WTC11 (cell line): ENCODE measurements at regions not wholly inside any gene's neighbourhood (a gene's known extent, or its start where the extent isn't known, plus 50 kb on each side); places are given as distances from the start of the nearest gene placed in this dataset.

Experiments used
- ATAC-seq: fragments of 200-7000 bp; cut with Tn5 transposase; 2 replicates; pipeline ENCODE4 v1.10.0; 2021; ENCODE audit warnings: mild to moderate bottlenecking, moderate library complexity
- CTCF ChIA-PET: fragments of 300-600 bp; sonication (Branson Sonifier 250); formaldehyde crosslinking; loops from one replicate; lab custom pipeline; 2021; ENCODE audit warnings: antibody characterized with exemption; lab: Charles Lee
- POLR2A ChIA-PET: fragments of 350-600 bp; sonication (Branson Sonifier 250); formaldehyde crosslinking; loops from one replicate; lab custom pipeline; 2021; ENCODE audit warnings: antibody characterized with exemption; lab: Charles Lee
- DNase-seq: peaks from one replicate; pipeline ENCODE4 v3.0.0; 2021; ENCODE audit warnings: low spot score
- H3K27ac Mint-ChIP-seq: 2 replicates; pipeline ENCODE4 v1.8.0; 2021; ENCODE audit warnings: mixed read lengths
- H3K27me3 Mint-ChIP-seq: 2 replicates; pipeline ENCODE4 v1.8.0; 2021; ENCODE audit warnings: low read depth, mild to moderate bottlenecking, moderate library complexity, mixed read lengths
- H3K36me3 Mint-ChIP-seq: 2 replicates; pipeline ENCODE4 v1.8.0; 2021; ENCODE audit warnings: mixed read lengths
- H3K4me1 Mint-ChIP-seq: 2 replicates; pipeline ENCODE4 v1.8.0; 2022; ENCODE audit warnings: mixed read lengths
- H3K4me3 Mint-ChIP-seq: 2 replicates; pipeline ENCODE4 v1.8.0; 2021; ENCODE audit warnings: mild to moderate bottlenecking, moderate library complexity, mixed read lengths
- H3K9me3 Mint-ChIP-seq: 2 replicates; pipeline ENCODE4 v1.8.0; 2021; ENCODE audit warnings: mixed read lengths
- ATF6 ChIP-seq: sonication (generic); formaldehyde crosslinking; IDR thresholded peaks from 2 replicates; pipeline ENCODE4 v1.8.1; 2023; ENCODE audit warnings: mild to moderate bottlenecking, missing genetic modification reagents
- CREM ChIP-seq: sonication (generic); formaldehyde crosslinking; IDR thresholded peaks from 2 replicates; pipeline ENCODE4 v1.8.1; 2022; ENCODE audit warnings: mild to moderate bottlenecking, missing genetic modification reagents, moderate library complexity
- E2F4 ChIP-seq: sonication (generic); formaldehyde crosslinking; IDR thresholded peaks from 2 replicates; pipeline ENCODE4 v1.8.1; 2022; ENCODE audit warnings: low read depth, mild to moderate bottlenecking, moderate library complexity, missing genetic modification reagents, borderline replicate concordance
- ERG ChIP-seq: fragments of 250-450 bp; sonication (Bioruptor Pico); IDR thresholded peaks from 2 replicates; pipeline ENCODE4 v1.8.0; 2021; ENCODE audit warnings: mild to moderate bottlenecking
- FOXJ3 ChIP-seq: sonication (generic); formaldehyde crosslinking; IDR thresholded peaks from 2 replicates; pipeline ENCODE4 v1.9.0; 2021; ENCODE audit warnings: missing genetic modification reagents, mild to moderate bottlenecking, borderline replicate concordance
- HMGA2 ChIP-seq: fragments of 250-450 bp; sonication (Bioruptor Pico); IDR thresholded peaks from 2 replicates; pipeline ENCODE4 v1.4.0; 2021; ENCODE audit warnings: mild to moderate bottlenecking, moderate library complexity
- IRF2 ChIP-seq: sonication (generic); formaldehyde crosslinking; IDR thresholded peaks from 2 replicates; pipeline ENCODE4 v1.8.0; 2022; ENCODE audit warnings: low read depth, missing genetic modification reagents, borderline replicate concordance
- JAZF1 ChIP-seq: fragments of 250-450 bp; sonication (Bioruptor Pico); IDR thresholded peaks from 2 replicates; pipeline ENCODE4 v1.9.0; 2021; ENCODE audit warnings: moderate library complexity, mild to moderate bottlenecking, inconsistent platforms
- MYBL2 ChIP-seq: sonication (generic); formaldehyde crosslinking; IDR thresholded peaks from 2 replicates; pipeline ENCODE4 v1.8.1; 2023; ENCODE audit warnings: mild to moderate bottlenecking, moderate library complexity, missing genetic modification reagents
- NFATC4 ChIP-seq: fragments of 250-450 bp; sonication (Bioruptor Pico); IDR thresholded peaks from 2 replicates; pipeline ENCODE4 v1.9.0; 2021; ENCODE audit warnings: mild to moderate bottlenecking
- NR2C2 ChIP-seq: sonication (generic); formaldehyde crosslinking; IDR thresholded peaks from 2 replicates; pipeline ENCODE4 v1.8.0; 2022; ENCODE audit warnings: mild to moderate bottlenecking, missing genetic modification reagents
- SMAD3 ChIP-seq: sonication (generic); formaldehyde crosslinking; IDR thresholded peaks from 2 replicates; pipeline ENCODE4 v1.8.0; 2022; ENCODE audit warnings: missing genetic modification reagents, mild to moderate bottlenecking, borderline replicate concordance
- SOX15 ChIP-seq: fragments of 250-450 bp; sonication (Bioruptor Pico); IDR thresholded peaks from 2 replicates; pipeline ENCODE4 v1.9.0; 2021; ENCODE audit warnings: mild to moderate bottlenecking
- TCF7 ChIP-seq: sonication (generic); formaldehyde crosslinking; IDR thresholded peaks from 2 replicates; pipeline ENCODE4 v1.8.0; 2022; ENCODE audit warnings: mild to moderate bottlenecking, low read depth, missing genetic modification reagents, moderate library complexity
- USF1 ChIP-seq: sonication (generic); formaldehyde crosslinking; IDR thresholded peaks from 2 replicates; pipeline ENCODE4 v1.8.0; 2022; ENCODE audit warnings: mild to moderate bottlenecking, missing genetic modification reagents
- ZNF396 ChIP-seq: fragments of 250-450 bp; sonication (Bioruptor Pico); IDR thresholded peaks from 2 replicates; pipeline ENCODE4 v1.8.0; 2021; ENCODE audit warnings: mild to moderate bottlenecking, moderate library complexity, borderline replicate concordance
- TF ChIP-seq, protein P1 (sequence below): sonication (generic); formaldehyde crosslinking; IDR thresholded peaks from 2 replicates; pipeline ENCODE4 v1.8.1; 2023; ENCODE audit warnings: mild to moderate bottlenecking, missing genetic modification reagents
- TF ChIP-seq, protein P2 (sequence below): fragments of 250-450 bp; sonication (Bioruptor Pico); IDR thresholded peaks from 2 replicates; pipeline ENCODE4 v1.9.0; 2021; ENCODE audit warnings: moderate library complexity, mild to moderate bottlenecking, inconsistent platforms, borderline replicate concordance
- TF ChIP-seq, protein P3 (sequence below): sonication (generic); formaldehyde crosslinking; IDR thresholded peaks from 2 replicates; pipeline ENCODE4 v1.8.1; 2022; ENCODE audit warnings: low read depth, missing genetic modification reagents, borderline replicate concordance

DNA sequence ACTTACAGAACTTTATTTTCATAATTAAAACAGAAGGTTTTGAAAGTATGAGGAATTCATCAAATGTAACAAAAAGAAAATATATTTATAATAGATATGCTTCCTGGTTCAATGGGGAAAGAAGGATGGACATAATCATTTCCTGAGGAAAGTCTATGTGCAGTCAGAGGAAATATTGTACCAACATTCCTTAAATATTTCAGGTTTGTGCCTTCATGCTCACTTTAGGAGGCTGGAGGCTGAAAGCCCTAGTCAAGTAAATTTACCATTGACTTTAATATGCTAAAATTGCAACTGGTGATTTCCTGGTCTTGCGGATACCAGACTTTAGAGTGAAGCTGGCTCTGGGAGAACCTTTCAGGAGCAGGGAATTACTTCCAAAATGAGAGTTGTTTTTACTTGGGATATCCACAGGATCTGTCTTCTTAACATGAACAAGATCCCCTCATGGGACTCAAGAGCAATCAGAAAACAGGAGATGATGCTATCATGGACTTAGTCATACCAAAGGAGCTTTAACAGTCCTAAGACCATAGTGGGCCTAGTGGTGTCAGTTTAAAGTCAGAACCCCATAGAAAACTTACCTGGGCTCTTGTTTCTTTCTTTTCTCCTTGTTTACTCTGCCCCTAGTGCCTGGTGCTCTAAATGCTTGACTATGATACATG lies 762.8 kb upstream of the GRAMD2B start (continued):
- TF ChIP-seq USF1 (CRISPR knock-in tag) (no peak), SOX15 (no peak), TCF7 (CRISPR knock-in tag) (no peak), HMGA2 (CRISPR knock-in tag) (no peak), IRF2 (CRISPR knock-in tag) (no peak), E2F4 (CRISPR knock-in tag) (no peak), CREM (CRISPR knock-in tag) (no peak)
- TF ChIP-seq, protein P1, sequence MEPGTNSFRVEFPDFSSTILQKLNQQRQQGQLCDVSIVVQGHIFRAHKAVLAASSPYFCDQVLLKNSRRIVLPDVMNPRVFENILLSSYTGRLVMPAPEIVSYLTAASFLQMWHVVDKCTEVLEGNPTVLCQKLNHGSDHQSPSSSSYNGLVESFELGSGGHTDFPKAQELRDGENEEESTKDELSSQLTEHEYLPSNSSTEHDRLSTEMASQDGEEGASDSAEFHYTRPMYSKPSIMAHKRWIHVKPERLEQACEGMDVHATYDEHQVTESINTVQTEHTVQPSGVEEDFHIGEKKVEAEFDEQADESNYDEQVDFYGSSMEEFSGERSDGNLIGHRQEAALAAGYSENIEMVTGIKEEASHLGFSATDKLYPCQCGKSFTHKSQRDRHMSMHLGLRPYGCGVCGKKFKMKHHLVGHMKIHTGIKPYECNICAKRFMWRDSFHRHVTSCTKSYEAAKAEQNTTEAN (CRISPR knock-in tag) = no peak
- TF ChIP-seq, protein P2, sequence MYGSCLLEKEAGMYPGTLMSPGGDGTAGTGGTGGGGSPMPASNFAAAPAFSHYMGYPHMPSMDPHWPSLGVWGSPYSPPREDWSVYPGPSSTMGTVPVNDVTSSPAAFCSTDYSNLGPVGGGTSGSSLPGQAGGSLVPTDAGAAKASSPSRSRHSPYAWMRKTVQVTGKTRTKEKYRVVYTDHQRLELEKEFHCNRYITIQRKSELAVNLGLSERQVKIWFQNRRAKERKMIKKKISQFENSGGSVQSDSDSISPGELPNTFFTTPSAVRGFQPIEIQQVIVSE (CRISPR knock-in tag) = no peak

GRCh38 chr5:125661584-125661983 lies 761.6 kb upstream of the GRAMD2B start:
- no peak overlapping the region for H3K27ac Mint-ChIP-seq
- CTCF ChIA-PET = no interaction called here
- TF ChIP-seq SOX15 (no peak), NR2C2 (CRISPR knock-in tag) (no peak), FOXJ3 (CRISPR knock-in tag) (no peak), NFATC4 (CRISPR knock-in tag) (no peak), MYBL2 (CRISPR knock-in tag) (no peak), ERG (CRISPR knock-in tag) (no peak), ATF6 (no peak), JAZF1 (CRISPR knock-in tag) (no peak)
- TF ChIP-seq, all 79 proteins: peak for 0
- no peak overlapping the region for H3K4me3 Mint-ChIP-seq
- no peaks in the 10 kb centered on the region for H3K27me3 Mint-ChIP-seq
- peaks cover 11% of the 10 kb centered on the region for H3K36me3 Mint-ChIP-seq
- peaks cover 21% of the 10 kb centered on the region for H3K4me1 Mint-ChIP-seq
- H3K9me3 Mint-ChIP-seq = peaks cover 20% of the 10 kb centered on the region
- DNase-seq (no peak), ATAC-seq (no peak)
- POLR2A ChIA-PET = no interaction called here

GRCh38 chr5:125668884-125669283 lies 754.3 kb upstream of the GRAMD2B start:
- peaks cover 39% of the 10 kb centered on the region for H3K9me3 Mint-ChIP-seq
- peaks cover 16% of the 10 kb centered on the region for H3K36me3 Mint-ChIP-seq
- H3K4me3 Mint-ChIP-seq = no peak overlapping the region
- ChIA-PET POLR2A (no interaction called here), CTCF (no interaction called here)
- peak overlapping the region; percentile 74 for H3K27ac Mint-ChIP-seq
- ATAC-seq = peak; percentile 84
- no peak for DNase-seq
- TF ChIP-seq ZNF396 = peak; percentile 42; the same call in 1 of the 2 replicates
- TF ChIP-seq, protein P3, sequence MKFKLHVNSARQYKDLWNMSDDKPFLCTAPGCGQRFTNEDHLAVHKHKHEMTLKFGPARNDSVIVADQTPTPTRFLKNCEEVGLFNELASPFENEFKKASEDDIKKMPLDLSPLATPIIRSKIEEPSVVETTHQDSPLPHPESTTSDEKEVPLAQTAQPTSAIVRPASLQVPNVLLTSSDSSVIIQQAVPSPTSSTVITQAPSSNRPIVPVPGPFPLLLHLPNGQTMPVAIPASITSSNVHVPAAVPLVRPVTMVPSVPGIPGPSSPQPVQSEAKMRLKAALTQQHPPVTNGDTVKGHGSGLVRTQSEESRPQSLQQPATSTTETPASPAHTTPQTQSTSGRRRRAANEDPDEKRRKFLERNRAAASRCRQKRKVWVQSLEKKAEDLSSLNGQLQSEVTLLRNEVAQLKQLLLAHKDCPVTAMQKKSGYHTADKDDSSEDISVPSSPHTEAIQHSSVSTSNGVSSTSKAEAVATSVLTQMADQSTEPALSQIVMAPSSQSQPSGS (CRISPR knock-in tag) = no peak
- no peak for TF ChIP-seq SMAD3
- H3K27me3 Mint-ChIP-seq = no peaks in the 10 kb centered on the region
- peaks cover 22% of the 10 kb centered on the region for H3K4me1 Mint-ChIP-seq
